ENCODE measurements at regions not wholly inside any gene's neighbourhood (a gene's known extent, or its start where the extent isn't known, plus 50 kb on each side); places are given as distances from the start of the nearest gene placed in this dataset.

- no peak for DNase-seq (ENCODE audit: low read depth)
These were observed 53.7 kb downstream of the RPS12 start for GRCh38 chr6:132868057-132868456.

DNA sequence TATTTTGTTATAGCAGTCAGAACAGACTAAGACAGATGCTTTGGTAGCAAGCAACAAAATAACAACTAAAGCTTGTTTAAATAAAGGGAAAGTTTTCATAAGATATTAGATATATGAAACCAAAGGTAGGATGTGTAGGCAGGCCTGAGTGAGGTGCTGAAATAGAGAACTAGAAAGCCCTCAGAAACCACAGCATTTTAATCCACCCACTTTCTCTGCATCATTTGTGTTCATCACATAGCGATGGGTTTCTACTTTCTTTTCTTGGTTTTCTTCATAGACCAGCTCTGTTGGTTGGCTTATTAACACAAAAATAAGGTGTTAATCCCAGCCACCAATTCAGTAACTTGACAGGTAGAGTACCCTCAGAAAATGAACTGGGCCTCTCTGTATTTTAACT is 58.6 kb downstream of the RPS12 start:
- no peak for DNase-seq (ENCODE audit: low read depth)

GRCh38 chr6:132877003-132877402 is 62.6 kb downstream of the RPS12 start:
- DNase-seq (ENCODE audit: low read depth): no peak

GRCh38 chr6:132887204-132887603 is 72.8 kb downstream of the RPS12 start:
- no peak for DNase-seq (ENCODE audit: low read depth)

GRCh38 chr6:132888701-132889100 is 74.3 kb downstream of the RPS12 start:
- DNase-seq (ENCODE audit: low read depth): no peak

- no peak for DNase-seq (ENCODE audit: low read depth)
These were observed 78.8 kb downstream of the RPS12 start for GRCh38 chr6:132892929-132893771.

DNA sequence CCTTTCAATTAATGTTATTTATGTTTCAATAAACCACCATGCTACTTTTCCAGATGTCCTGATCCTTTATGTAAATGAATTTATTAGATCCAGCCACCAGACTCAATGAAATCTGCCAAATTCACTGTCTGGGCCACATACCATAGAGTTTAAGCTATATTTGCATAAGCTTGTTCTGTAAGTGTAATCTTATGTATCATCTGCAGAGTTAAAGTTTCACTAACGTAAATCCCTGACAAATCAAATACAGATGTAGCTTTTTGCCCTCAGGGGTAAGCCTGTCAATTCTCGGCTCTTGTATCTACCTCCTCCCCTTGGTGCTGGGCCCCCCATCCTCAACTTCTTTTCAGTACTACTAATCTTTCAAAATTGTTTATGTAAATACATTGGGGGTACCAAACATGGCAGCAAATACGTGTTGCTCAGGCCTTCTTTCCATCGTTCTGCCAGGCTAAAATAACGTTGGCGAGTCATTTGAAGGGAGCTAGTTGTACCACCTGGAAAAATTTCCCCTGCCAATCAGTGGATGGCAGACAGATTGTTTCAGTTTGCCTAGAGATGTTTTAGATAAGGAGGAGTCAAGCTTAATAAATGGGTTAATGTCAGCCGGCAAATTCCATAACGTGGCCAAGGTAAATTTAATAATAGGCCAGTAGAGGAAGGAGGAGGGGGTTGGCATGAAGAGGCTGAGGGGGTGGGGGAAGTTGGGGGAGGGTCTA is 79.6 kb downstream of the RPS12 start:
- no peak for DNase-seq (ENCODE audit: low read depth)

GRCh38 chr6:132898376-132898775 is 84.0 kb downstream of the RPS12 start:
- DNase-seq (ENCODE audit: low read depth): no peak

GRCh38 chr6:132900849-132901248 is 86.5 kb downstream of the RPS12 start:
- no peak for DNase-seq (ENCODE audit: low read depth)

DNA sequence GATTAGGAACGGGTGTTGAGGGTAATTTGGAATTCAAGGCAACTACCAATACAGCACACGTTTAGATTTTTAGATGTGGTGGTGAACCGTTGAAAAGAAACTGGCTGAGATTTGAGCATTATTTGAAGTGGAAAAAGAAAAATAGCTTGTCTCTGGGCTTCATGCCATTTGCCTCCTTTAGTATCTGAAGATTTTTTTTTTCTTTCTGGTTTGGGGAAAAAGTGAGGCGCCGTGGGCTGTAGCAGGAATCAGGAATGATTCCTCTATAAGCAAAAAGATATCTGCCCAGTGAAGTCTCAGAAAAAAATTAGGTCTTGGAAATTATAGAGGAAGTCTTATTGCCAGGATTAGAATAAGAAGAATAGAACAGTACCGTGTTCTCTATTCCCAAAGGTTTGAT is 88.5 kb downstream of the RPS12 start:
- DNase-seq (ENCODE audit: low read depth): no peak

DNA sequence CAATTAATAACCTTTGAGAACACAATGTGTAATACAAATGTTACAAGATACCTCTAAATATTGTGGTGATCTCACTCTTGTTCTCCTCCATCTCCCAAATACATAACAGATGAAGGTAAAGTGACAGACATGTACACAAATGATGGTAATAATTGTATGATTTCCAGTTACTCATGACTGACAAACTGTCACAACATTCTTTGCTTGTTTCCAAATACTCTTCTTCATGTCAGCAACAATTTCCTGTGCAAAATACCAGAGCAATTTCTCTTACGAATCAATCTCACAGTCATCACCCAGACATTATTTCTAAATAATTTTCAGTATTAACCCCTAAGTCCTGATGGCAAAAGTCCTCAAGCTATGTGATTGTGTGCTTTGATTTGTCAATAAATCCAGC is 92.9 kb downstream of the RPS12 start:
- no peak for DNase-seq (ENCODE audit: low read depth)

DNA sequence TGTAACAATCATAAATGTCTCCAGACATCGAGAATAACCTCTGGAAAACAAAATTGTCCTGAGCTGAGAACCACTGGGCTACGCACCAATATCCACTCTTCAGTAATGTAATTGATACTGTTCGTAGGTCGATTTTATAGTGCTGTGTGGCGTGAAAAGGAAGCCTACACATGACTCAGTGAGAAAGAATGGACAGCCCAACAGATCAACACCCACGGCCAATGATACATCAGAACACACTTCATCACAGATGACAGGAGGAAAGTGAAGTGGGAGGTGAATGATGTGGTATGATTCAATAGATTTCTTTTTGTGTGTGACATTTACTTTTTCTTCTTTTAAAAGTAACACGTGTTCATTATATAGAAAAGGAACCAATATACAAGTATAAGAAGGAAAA is 93.5 kb downstream of the RPS12 start:
- no peak for DNase-seq (ENCODE audit: low read depth)

DNA sequence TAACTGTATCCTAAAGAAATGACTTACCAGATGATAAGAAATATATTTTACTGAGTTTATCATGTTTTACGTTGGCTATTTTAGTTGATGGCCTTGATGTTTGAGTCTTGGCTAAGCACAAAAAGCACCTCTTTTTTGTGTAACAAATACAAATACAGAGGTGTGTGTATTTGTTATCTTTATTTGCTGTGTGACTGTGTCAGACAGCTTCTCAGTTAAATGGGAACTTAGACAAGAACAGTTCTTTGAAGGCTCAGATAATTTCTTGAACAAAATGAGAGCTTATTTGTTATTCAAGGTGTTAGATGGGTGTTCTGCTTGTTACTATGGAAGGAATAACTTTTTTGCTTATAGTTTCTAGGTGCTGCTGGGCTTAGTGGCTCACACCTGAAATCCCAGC is 95.4 kb downstream of the RPS12 start:
- DNase-seq (ENCODE audit: low read depth): no peak

- DNase-seq (ENCODE audit: low read depth): no peak
These were observed 96.4 kb downstream of the RPS12 start for GRCh38 chr6:132910759-132911158.

DNA sequence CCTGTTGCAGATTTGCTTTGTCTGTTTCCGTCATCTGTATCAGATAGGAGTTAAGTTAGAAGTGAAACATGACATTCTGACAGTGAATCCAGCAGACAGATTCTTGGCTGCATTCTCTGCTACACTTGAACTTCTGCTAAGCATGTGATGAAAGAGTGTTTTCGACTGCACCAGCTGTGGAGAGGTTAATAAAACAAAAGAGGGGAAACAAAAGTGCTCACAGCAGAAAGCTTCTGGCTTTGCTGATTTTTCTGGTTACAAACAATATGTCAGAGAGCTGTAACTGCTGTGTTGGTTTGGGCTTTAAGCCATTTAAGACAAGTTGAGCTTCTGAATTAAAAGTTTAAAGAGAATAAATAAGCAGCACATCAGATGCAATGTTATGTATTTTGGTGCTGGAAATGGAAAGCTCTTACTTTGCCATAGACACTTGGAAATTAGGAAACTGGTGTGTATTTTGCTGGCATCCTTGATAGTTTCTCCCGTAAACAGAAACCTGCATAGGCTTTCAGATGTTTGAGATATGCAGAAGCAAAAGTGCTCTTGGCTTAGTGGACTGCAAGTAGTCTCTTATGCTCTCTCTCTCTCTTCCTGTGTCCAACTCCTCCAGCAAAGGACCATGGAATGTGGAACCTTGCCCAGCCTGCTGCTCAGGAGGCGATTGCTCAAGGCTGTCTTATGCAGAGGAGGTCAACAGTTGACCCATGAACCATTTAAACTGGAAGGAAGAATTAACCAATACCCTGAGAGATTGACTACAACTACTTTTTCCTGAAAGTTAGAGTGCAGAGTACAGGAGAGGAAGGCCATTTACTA is 104.9 kb downstream of the RPS12 start:
- DNase-seq (ENCODE audit: low read depth): peak; percentile 85

DNA sequence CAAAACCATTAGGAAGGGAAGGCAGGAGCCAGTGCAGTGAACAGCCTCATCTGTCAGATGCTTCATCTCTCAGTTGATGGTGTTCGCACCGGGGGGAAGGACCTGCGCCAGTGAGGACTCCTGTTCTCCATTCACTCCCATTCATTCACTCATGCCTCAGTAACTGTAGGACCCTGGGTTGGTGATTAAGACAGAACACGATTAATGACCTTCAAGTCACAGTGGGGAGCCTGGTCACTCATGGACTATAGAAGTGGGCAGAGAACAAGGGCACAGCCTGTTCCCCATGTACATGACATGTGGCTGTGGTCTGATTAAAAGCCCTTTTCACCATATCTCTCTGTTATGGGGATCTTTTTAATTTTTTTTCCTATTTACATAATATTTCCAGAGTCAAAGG is 113.3 kb downstream of the RPS12 start:
- DNase-seq (ENCODE audit: low read depth): no peak

- no peak for DNase-seq (ENCODE audit: low read depth)
These were observed 114.8 kb downstream of the RPS12 start for GRCh38 chr6:132929141-132929540.

DNA sequence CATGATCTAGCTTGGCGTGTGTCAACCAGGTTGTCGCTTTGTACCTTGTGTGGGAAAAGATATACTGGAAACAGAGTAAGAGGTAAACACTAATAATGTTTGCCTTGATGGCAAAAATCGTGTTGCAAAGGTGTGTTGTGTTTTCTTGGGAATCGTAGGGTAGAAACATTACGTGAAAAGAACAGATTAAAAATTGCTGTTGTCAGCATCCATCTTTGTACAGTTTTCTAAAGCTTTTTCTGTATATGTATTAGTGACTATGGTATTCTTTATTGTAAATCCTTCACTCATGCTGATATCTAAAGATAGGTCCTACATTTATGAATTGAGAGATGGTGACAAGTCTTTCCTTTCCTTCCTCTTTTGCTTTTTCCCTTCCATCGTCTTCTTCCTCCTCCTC is 116.9 kb downstream of the RPS12 start:
- no peak for DNase-seq (ENCODE audit: low read depth)

DNA sequence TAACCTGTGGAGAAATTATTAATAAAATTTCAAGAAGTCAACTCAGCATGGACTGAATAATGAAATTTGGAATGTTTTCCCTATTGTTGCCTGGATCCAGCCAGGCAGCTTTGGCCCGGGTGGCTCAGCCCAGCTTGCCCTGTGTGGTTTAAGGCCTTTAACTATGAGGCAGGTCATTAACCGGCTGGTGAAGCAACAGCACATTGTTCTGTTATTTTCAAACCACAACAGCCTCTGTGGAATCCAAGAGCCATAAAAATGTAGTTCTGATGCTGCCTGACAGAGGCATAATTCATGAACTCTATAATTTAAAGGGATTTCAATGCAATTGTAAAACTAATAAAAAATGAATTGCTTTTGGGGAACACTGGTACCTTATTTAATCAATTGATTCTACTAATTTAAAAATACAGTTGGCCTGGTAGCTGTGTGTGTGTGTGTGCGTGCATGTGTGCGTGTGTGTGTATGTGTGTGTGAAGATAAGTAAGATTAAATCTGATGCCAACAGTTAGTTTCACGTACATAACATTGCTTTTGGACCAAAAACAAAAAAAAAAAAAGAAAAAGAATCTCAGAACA is 117.7 kb downstream of the RPS12 start:
- peak; percentile 85 for DNase-seq (ENCODE audit: low read depth)

GRCh38 chr6:132932588-132932987 is 118.2 kb downstream of the RPS12 start:
- DNase-seq (ENCODE audit: low read depth): no peak

DNA sequence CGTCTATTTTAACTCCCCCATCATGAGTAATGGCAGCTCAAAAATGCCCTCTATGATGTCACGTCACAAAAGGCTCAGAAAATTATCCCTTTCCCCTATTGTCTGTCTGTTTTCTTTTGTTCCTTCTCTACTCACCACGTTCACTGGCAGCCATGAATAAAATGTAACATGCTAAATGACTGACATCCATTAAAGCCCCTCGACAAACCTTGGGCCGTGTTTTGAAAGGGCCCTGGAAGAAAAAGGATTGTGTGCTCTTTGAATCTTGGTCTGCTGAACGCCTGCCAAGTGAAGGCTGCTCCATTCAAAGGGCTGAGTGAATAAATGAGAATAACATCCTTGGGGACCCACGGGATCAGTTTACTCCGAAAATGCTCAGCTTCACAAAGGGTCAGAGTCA is 118.7 kb downstream of the RPS12 start:
- DNase-seq (ENCODE audit: low read depth): no peak

GRCh38 chr6:132934496-132934895 is 120.1 kb downstream of the RPS12 start:
- DNase-seq (ENCODE audit: low read depth): no peak
